HEK293 (cell line): ENCODE measurements at regions not wholly inside any gene's neighbourhood (a gene's known extent, or its start where the extent isn't known, plus 50 kb on each side); places are given as distances from the start of the nearest gene placed in this dataset.

Experiments
- CTCF ChIA-PET: fragments of 350-600 bp; formaldehyde crosslinking; extraction: SDS; loops from one replicate; lab custom pipeline; 2021; ENCODE audit warnings: antibody characterized with exemption; lab: Yijun Ruan, JAX
- POLR2A ChIA-PET: fragments of 300-600 bp; formaldehyde crosslinking; extraction: SDS; loops from one replicate; lab custom pipeline; 2020; ENCODE audit warnings: antibody characterized with exemption, inconsistent platforms; lab: Yijun Ruan, JAX
- H3K27ac ChIP-seq: fragments of 200-500 bp; sonication (Bioruptor generic); 2 replicates; pipeline ENCODE4 v1.5.1; 2014; ENCODE audit warnings: low read depth, low read length, control low read depth, inconsistent platforms; ENCODE audit errors: extremely low read depth
- H3K36me3 ChIP-seq, 2 experiments: fragments of 200-500 bp in 1 of 2; sonication (Bioruptor generic) in 1 of 2; 1 replicate in 1 of 2; 2 replicates in 1 of 2; pipeline ENCODE4 v1.5.1; 2014 to 2017; ENCODE audit warnings: inconsistent platforms in 2 of 2, low read length in 2 of 2; ENCODE audit not compliant: control insufficient read depth in 2 of 2, insufficient read depth in 1 of 2
- H3K4me1 ChIP-seq: fragments of 200-500 bp; sonication (Bioruptor generic); 2 replicates; pipeline ENCODE4 v1.5.1; 2014; ENCODE audit warnings: mild to moderate bottlenecking, low read length, inconsistent platforms; ENCODE audit not compliant: control insufficient read depth, insufficient read depth
- H3K4me3 ChIP-seq: 2 replicates; pipeline ENCODE4 v1.5.1; 2011; ENCODE audit warnings: low read depth, mild to moderate bottlenecking, control low read depth, low read length, moderate library complexity
- H3K9me3 ChIP-seq: fragments of 200-500 bp; sonication (Bioruptor generic); 2 replicates; pipeline ENCODE4 v1.5.1; 2014; ENCODE audit warnings: low read depth, low read length, inconsistent platforms; ENCODE audit not compliant: control insufficient read depth, insufficient read depth
- HOXC10 ChIP-seq: sonication (generic); formaldehyde crosslinking; IDR thresholded peaks from 2 replicates; pipeline ENCODE4 v1.8.1; 2023; ENCODE audit warnings: mild to moderate bottlenecking, missing genetic modification reagents
- KLF1 ChIP-seq: fragments of 450-650 bp; formaldehyde crosslinking; IDR thresholded peaks from 2 replicates; pipeline ENCODE4 v1.5.1; 2016; ENCODE audit warnings: missing biosample characterization, missing genetic modification characterization
- KLF9 ChIP-seq: fragments of 450-650 bp; formaldehyde crosslinking; IDR thresholded peaks from 2 replicates; pipeline ENCODE4 v1.5.1; 2016; ENCODE audit warnings: missing biosample characterization, missing genetic modification characterization, low read depth
- MEIS1 ChIP-seq: sonication (generic); formaldehyde crosslinking; IDR thresholded peaks from 2 replicates; pipeline ENCODE4 v1.8.1; 2022; ENCODE audit warnings: missing genetic modification reagents, mild to moderate bottlenecking, borderline replicate concordance
- MZF1 ChIP-seq: fragments of 450-650 bp; formaldehyde crosslinking; IDR thresholded peaks from 2 replicates; pipeline ENCODE4 v1.5.1; 2017; ENCODE audit warnings: missing biosample characterization, missing genetic modification characterization, borderline replicate concordance
- ZFHX2 ChIP-seq: fragments of 450-650 bp; formaldehyde crosslinking; conservative IDR thresholded peaks from 2 replicates; pipeline ENCODE4 v1.5.1; 2016; ENCODE audit warnings: missing biosample characterization, missing genetic modification characterization
- ZNF114 ChIP-seq: fragments of 450-650 bp; formaldehyde crosslinking; IDR thresholded peaks from 2 replicates; pipeline ENCODE4 v1.5.0; 2017; ENCODE audit warnings: missing biosample characterization, missing genetic modification characterization
- ZNF133 ChIP-seq: fragments of 450-650 bp; formaldehyde crosslinking; IDR thresholded peaks from 2 replicates; pipeline ENCODE4 v1.5.1; 2016; ENCODE audit warnings: missing biosample characterization, missing genetic modification characterization
- ZNF155 ChIP-seq: fragments of 450-650 bp; formaldehyde crosslinking; IDR thresholded peaks from 2 replicates; pipeline ENCODE4 v1.5.1; 2016; ENCODE audit warnings: missing biosample characterization, missing genetic modification characterization
- ZNF175 ChIP-seq: fragments of 450-650 bp; formaldehyde crosslinking; IDR thresholded peaks from 2 replicates; pipeline ENCODE4 v1.5.1; 2016; ENCODE audit warnings: missing biosample characterization, missing genetic modification characterization
- ZNF184 ChIP-seq: fragments of 450-650 bp; IDR thresholded peaks from 2 replicates; pipeline ENCODE4 v1.5.1; 2018; ENCODE audit warnings: missing biosample characterization, mild to moderate bottlenecking, missing genetic modification characterization
- ZNF366 ChIP-seq: fragments of 450-650 bp; formaldehyde crosslinking; conservative IDR thresholded peaks from 2 replicates; pipeline ENCODE4 v1.5.1; 2016; ENCODE audit warnings: missing biosample characterization, missing genetic modification characterization
- ZNF514 ChIP-seq: fragments of 450-650 bp; formaldehyde crosslinking; IDR thresholded peaks from 2 replicates; pipeline ENCODE4 v1.5.1; 2016; ENCODE audit warnings: missing biosample characterization, missing genetic modification characterization
- ZNF521 ChIP-seq: fragments of 450-650 bp; formaldehyde crosslinking; IDR thresholded peaks from 2 replicates; pipeline ENCODE4 v1.5.1; 2017; ENCODE audit warnings: missing biosample characterization, mild to moderate bottlenecking, missing genetic modification characterization
- ZNF555 ChIP-seq: fragments of 450-650 bp; formaldehyde crosslinking; conservative IDR thresholded peaks from 2 replicates; pipeline ENCODE4 v1.5.1; 2017; ENCODE audit warnings: missing biosample characterization, mild to moderate bottlenecking, missing genetic modification characterization, inconsistent platforms
- ZNF621 ChIP-seq: fragments of 450-650 bp; formaldehyde crosslinking; IDR thresholded peaks from 2 replicates; pipeline ENCODE4 v1.5.1; 2017; ENCODE audit warnings: missing biosample characterization, missing genetic modification characterization
- ZNF670 ChIP-seq: fragments of 450-650 bp; formaldehyde crosslinking; IDR thresholded peaks from 2 replicates; pipeline ENCODE4 v1.5.1; 2016; ENCODE audit warnings: missing biosample characterization, missing genetic modification characterization, low read depth
- ZNF76 ChIP-seq: fragments of 450-650 bp; formaldehyde crosslinking; IDR thresholded peaks from 2 replicates; pipeline ENCODE4; 2016; ENCODE audit warnings: low read depth, missing biosample characterization, missing genetic modification characterization, borderline replicate concordance
- ZNF843 ChIP-seq: fragments of 450-650 bp; formaldehyde crosslinking; IDR thresholded peaks from 2 replicates; pipeline ENCODE4 v1.5.1; 2016; ENCODE audit warnings: missing biosample characterization, missing genetic modification characterization
- TF ChIP-seq, protein P1 (sequence below): fragments of 450-650 bp; formaldehyde crosslinking; IDR thresholded peaks from 2 replicates; pipeline ENCODE4 v1.5.1; 2017; ENCODE audit warnings: missing biosample characterization, missing genetic modification characterization
- TF ChIP-seq, protein P2 (sequence below): fragments of 450-650 bp; IDR thresholded peaks from 2 replicates; pipeline ENCODE4 v1.5.1; 2018; ENCODE audit warnings: missing biosample characterization, missing genetic modification characterization
- TF ChIP-seq, protein P3 (sequence below): fragments of 450-650 bp; formaldehyde crosslinking; IDR thresholded peaks from 2 replicates; pipeline ENCODE4 v1.5.1; 2016; ENCODE audit warnings: missing biosample characterization, missing genetic modification characterization
- TF ChIP-seq, protein P4 (sequence below): fragments of 450-650 bp; formaldehyde crosslinking; IDR thresholded peaks from 2 replicates; pipeline ENCODE4 v1.5.1; 2016; ENCODE audit warnings: missing biosample characterization, missing genetic modification characterization
- TF ChIP-seq, protein P5 (sequence below): fragments of 450-650 bp; formaldehyde crosslinking; IDR thresholded peaks from 2 replicates; pipeline ENCODE4 v1.5.1; 2016; ENCODE audit warnings: missing biosample characterization, missing genetic modification characterization
- TF ChIP-seq, protein P6 (sequence below): fragments of 450-650 bp; formaldehyde crosslinking; IDR thresholded peaks from 2 replicates; pipeline ENCODE4 v1.5.1; 2017; ENCODE audit warnings: missing biosample characterization, missing genetic modification characterization

DNA sequence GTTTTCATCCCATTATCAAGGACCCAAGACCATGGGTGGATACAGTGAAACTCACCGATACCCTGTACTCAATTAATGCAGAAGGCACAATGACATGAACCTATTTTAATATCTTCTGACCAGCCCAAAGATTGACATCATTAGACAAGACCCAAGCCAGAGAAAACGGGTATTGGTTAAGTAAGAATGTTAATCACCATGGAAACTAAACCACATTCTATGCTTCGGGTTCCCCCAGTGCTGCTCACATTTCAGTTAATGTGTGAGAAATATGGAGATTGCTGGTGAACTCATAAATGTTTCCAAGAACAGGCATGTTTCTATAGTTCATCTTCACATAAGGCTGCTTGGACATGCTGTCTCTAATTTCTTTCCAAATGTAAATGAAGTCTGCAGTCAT is 77.0 kb downstream of the IRX2 start:
- POLR2A ChIA-PET: no interaction called here
- no peak overlapping the region for H3K4me3 ChIP-seq
- H3K36me3 ChIP-seq: no peaks in the 10 kb centered on the region
- no peaks in the 10 kb centered on the region for H3K4me1 ChIP-seq
- no peaks in the 10 kb centered on the region for H3K9me3 ChIP-seq
- no peak overlapping the region for H3K27ac ChIP-seq
- no peak for TF ChIP-seq KLF9 (tag by site-specific recombination)
- TF ChIP-seq ZNF621: no peak
- no peak for TF ChIP-seq ZNF114 (tag by site-specific recombination)
- no peak for TF ChIP-seq MZF1 (tag by site-specific recombination)
- no peak for TF ChIP-seq ZNF155 (tag by site-specific recombination)
- no peak for TF ChIP-seq ZNF76 (tag by site-specific recombination)
- no peak for TF ChIP-seq ZNF184 (tag by site-specific recombination)
- TF ChIP-seq MEIS1 (CRISPR knock-in tag): no peak
- TF ChIP-seq, protein P1, sequence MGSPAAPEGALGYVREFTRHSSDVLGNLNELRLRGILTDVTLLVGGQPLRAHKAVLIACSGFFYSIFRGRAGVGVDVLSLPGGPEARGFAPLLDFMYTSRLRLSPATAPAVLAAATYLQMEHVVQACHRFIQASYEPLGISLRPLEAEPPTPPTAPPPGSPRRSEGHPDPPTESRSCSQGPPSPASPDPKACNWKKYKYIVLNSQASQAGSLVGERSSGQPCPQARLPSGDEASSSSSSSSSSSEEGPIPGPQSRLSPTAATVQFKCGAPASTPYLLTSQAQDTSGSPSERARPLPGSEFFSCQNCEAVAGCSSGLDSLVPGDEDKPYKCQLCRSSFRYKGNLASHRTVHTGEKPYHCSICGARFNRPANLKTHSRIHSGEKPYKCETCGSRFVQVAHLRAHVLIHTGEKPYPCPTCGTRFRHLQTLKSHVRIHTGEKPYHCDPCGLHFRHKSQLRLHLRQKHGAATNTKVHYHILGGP (tag by site-specific recombination): no peak
- no peak for TF ChIP-seq ZNF521
- TF ChIP-seq ZNF514 (tag by site-specific recombination): no peak
- no peak for TF ChIP-seq ZNF670 (tag by site-specific recombination)
- no peak for TF ChIP-seq ZNF366 (tag by site-specific recombination)
- TF ChIP-seq ZNF843 (tag by site-specific recombination): no peak
- TF ChIP-seq ZNF133 (tag by site-specific recombination): no peak
- no peak for TF ChIP-seq HOXC10 (CRISPR knock-in tag)
- no peak for TF ChIP-seq ZFHX2 (tag by site-specific recombination)
- TF ChIP-seq, protein P2, sequence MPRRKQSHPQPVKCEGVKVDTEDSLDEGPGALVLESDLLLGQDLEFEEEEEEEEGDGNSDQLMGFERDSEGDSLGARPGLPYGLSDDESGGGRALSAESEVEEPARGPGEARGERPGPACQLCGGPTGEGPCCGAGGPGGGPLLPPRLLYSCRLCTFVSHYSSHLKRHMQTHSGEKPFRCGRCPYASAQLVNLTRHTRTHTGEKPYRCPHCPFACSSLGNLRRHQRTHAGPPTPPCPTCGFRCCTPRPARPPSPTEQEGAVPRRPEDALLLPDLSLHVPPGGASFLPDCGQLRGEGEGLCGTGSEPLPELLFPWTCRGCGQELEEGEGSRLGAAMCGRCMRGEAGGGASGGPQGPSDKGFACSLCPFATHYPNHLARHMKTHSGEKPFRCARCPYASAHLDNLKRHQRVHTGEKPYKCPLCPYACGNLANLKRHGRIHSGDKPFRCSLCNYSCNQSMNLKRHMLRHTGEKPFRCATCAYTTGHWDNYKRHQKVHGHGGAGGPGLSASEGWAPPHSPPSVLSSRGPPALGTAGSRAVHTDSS: no peak
- no peak for TF ChIP-seq ZNF175 (tag by site-specific recombination)
- TF ChIP-seq, protein P3, sequence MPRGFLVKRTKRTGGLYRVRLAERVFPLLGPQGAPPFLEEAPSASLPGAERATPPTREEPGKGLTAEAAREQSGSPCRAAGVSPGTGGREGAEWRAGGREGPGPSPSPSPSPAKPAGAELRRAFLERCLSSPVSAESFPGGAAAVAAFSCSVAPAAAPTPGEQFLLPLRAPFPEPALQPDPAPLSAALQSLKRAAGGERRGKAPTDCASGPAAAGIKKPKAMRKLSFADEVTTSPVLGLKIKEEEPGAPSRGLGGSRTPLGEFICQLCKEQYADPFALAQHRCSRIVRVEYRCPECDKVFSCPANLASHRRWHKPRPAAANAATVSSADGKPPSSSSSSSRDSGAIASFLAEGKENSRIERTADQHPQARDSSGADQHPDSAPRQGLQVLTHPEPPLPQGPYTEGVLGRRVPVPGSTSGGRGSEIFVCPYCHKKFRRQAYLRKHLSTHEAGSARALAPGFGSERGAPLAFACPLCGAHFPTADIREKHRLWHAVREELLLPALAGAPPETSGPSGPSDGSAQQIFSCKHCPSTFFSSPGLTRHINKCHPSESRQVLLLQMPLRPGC (tag by site-specific recombination): no peak
- CTCF ChIA-PET: no interaction called here

DNA sequence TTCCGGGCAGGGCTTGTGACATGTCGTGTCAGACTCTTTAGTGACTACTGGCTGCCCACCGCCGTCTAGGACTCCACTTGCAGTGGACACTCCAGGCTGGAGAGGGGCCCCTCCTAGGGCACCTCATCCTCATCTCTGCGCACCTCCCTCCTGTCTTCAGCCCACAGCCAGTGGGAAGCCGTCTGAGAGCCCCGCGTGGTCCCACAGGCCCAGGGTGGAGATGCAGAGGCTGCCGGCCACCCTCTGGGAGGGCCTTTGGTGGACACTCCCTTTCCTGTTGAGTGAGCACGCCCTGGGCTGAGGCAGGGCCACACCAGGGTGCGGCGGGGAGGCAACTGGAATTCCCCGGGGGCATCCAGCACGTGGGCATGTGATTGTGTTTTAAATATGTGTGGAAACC is 80.5 kb downstream of the IRX2 start:
- Histone ChIP-seq H3K27ac (no peak overlapping the region), H3K4me1 (no peaks in the 10 kb centered on the region), H3K36me3 (no peaks in the 10 kb centered on the region), H3K9me3 (no peaks in the 10 kb centered on the region), H3K4me3 (no peak overlapping the region)
- peak; percentile 85 for TF ChIP-seq KLF1 (tag by site-specific recombination)
- TF ChIP-seq, protein P4, sequence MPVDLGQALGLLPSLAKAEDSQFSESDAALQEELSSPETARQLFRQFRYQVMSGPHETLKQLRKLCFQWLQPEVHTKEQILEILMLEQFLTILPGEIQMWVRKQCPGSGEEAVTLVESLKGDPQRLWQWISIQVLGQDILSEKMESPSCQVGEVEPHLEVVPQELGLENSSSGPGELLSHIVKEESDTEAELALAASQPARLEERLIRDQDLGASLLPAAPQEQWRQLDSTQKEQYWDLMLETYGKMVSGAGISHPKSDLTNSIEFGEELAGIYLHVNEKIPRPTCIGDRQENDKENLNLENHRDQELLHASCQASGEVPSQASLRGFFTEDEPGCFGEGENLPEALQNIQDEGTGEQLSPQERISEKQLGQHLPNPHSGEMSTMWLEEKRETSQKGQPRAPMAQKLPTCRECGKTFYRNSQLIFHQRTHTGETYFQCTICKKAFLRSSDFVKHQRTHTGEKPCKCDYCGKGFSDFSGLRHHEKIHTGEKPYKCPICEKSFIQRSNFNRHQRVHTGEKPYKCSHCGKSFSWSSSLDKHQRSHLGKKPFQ: no peak
- TF ChIP-seq, protein P5, sequence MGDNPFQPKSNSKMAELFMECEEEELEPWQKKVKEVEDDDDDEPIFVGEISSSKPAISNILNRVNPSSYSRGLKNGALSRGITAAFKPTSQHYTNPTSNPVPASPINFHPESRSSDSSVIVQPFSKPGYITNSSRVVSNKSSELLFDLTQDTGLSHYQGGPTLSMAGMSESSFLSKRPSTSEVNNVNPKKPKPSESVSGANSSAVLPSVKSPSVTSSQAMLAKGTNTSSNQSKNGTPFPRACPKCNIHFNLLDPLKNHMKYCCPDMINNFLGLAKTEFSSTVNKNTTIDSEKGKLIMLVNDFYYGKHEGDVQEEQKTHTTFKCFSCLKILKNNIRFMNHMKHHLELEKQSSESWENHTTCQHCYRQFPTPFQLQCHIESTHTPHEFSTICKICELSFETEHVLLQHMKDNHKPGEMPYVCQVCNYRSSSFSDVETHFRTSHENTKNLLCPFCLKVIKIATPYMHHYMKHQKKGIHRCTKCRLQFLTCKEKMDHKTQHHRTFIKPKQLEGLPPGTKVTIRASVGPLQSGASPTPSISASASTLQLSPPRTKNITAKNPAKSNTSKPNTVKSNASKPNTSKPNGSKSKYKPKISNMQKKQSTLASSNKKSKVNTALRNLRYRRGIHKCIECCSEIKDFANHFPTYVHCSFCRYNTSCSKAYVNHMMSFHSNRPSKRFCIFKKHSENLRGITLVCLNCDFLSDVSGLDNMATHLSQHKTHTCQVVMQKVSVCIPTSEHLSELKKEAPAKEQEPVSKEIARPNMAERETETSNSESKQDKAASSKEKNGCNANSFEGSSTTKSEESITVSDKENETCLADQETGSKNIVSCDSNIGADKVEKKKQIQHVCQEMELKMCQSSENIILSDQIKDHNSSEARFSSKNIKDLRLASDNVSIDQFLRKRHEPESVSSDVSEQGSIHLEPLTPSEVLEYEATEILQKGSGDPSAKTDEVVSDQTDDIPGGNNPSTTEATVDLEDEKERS (tag by site-specific recombination): no peak
- TF ChIP-seq ZNF555: no peak
- TF ChIP-seq, protein P6, sequence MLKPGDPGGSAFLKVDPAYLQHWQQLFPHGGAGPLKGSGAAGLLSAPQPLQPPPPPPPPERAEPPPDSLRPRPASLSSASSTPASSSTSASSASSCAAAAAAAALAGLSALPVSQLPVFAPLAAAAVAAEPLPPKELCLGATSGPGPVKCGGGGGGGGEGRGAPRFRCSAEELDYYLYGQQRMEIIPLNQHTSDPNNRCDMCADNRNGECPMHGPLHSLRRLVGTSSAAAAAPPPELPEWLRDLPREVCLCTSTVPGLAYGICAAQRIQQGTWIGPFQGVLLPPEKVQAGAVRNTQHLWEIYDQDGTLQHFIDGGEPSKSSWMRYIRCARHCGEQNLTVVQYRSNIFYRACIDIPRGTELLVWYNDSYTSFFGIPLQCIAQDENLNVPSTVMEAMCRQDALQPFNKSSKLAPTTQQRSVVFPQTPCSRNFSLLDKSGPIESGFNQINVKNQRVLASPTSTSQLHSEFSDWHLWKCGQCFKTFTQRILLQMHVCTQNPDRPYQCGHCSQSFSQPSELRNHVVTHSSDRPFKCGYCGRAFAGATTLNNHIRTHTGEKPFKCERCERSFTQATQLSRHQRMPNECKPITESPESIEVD (tag by site-specific recombination): no peak
- POLR2A ChIA-PET: no interaction called here
- CTCF ChIA-PET: no interaction called here
